ENCODE measurements at regions not wholly inside any gene's neighbourhood (a gene's known extent, or its start where the extent isn't known, plus 50 kb on each side); places are given as distances from the start of the nearest gene placed in this dataset.

DNA sequence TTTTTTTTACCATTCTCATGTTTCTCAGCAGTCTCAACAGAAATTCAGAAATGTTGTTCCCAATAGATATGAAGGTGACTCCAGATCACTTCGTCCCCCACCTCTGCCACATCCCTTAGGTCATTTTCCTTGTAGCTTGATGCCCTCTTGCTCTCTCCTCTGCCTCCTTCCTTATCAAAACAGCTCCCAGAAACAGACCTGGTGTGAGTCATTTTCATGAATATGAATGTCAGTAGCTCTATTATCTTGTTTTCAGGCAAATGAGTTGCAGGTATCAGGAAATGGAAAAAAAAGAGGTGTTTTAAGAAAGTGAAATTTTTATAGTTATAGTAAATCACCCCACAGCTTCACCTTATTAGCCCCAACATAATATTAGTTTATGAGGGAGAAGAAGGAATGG, 539.3 kb downstream of the SUCLA2 start:
- no peak for ATAC-seq (ENCODE audit: low FRiP score)
- WGBS, 2 donors, result 76 to 89% methylated on average over 1 of the region's 1 CpG
- no peak for DNase-seq
- no peaks in the 10 kb centered on the region for H3K36me3 ChIP-seq (ENCODE audit: control insufficient read depth in 1 of 2, insufficient read depth in 2 of 2, low read length in 1 of 2)
- H3K4me3 ChIP-seq (ENCODE audit: low read length in 2 of 2), result no peak overlapping the region
- no peaks in the 10 kb centered on the region for H3K4me1 ChIP-seq (ENCODE audit: control insufficient read depth in 1 of 2, insufficient read depth in 2 of 2, low read length in 2 of 2)
- H3K27me3 ChIP-seq (ENCODE audit: control insufficient read depth in 1 of 2, insufficient read depth in 2 of 2, low read length in 1 of 2), result no peaks in the 10 kb centered on the region
- no peak overlapping the region for H3K27ac ChIP-seq (ENCODE audit: low read depth in 1 of 2, low read length in 2 of 2)
- no peaks in the 10 kb centered on the region for H3K9me3 ChIP-seq (ENCODE audit: control insufficient read depth, low read length)
- intact Hi-C loops (cut with DNase I), result no loop called here

DNA sequence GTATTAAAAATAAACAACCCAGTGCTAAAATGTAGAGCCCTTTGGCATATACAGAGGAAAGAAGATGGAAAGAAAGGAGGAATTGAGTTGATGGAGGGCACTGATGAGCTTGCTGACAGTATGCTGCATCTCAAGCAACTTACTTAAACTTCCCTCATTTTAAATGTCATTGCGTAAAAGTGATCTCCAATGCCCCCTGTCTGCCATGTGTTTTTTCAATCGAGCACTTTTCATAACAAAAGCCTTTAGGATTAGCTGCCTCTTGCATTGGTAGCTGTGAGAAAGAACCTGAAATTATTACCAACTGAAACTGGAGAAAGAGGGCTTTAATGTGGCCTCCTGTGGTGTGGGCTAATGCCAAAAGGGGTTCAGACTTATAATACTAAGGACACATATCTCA, 541.6 kb downstream of the SUCLA2 start:
- Histone ChIP-seq H3K9me3 (ENCODE audit: control insufficient read depth, low read length) (no peaks in the 10 kb centered on the region), H3K27ac (ENCODE audit: low read depth in 1 of 2, low read length in 2 of 2) (no peak overlapping the region), H3K4me3 (ENCODE audit: low read length in 2 of 2) (no peak overlapping the region), H3K27me3 (ENCODE audit: control insufficient read depth in 1 of 2, insufficient read depth in 2 of 2, low read length in 1 of 2) (no peaks in the 10 kb centered on the region), H3K36me3 (ENCODE audit: control insufficient read depth in 1 of 2, insufficient read depth in 2 of 2, low read length in 1 of 2) (no peaks in the 10 kb centered on the region), H3K4me1 (ENCODE audit: control insufficient read depth in 1 of 2, insufficient read depth in 2 of 2, low read length in 2 of 2) (no peaks in the 10 kb centered on the region)
- no peak for ATAC-seq (ENCODE audit: low FRiP score)
- intact Hi-C loops (cut with DNase I), result no loop called here
- no peak for DNase-seq
- 24 to 28% methylated on average over 2 of the region's 2 CpGs for WGBS, 2 donors

DNA sequence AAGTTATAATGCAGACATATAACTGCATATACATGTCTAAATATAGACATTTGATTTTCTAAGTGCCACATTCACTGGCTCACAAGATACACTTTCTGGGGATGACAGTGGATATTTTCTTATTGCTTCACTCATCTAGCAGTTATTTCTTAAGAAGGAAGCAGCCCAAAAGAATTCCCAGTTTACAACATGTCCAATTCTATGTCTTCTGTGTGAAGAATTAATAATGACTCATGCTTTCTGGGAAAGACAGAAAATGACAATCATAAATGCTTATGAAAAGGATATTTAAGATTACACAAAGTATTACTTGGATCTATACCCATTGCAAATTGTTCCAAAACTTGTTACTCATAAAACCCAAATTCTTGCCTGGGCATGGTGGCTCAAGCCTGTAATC, 543.4 kb downstream of the SUCLA2 start:
- Histone ChIP-seq H3K36me3 (ENCODE audit: control insufficient read depth in 1 of 2, insufficient read depth in 2 of 2, low read length in 1 of 2) (no peaks in the 10 kb centered on the region), H3K27me3 (ENCODE audit: control insufficient read depth in 1 of 2, insufficient read depth in 2 of 2, low read length in 1 of 2) (no peaks in the 10 kb centered on the region), H3K4me3 (ENCODE audit: low read length in 2 of 2) (no peak overlapping the region), H3K27ac (ENCODE audit: low read depth in 1 of 2, low read length in 2 of 2) (no peak overlapping the region), H3K9me3 (ENCODE audit: control insufficient read depth, low read length) (no peaks in the 10 kb centered on the region), H3K4me1 (ENCODE audit: control insufficient read depth in 1 of 2, insufficient read depth in 2 of 2, low read length in 2 of 2) (no peaks in the 10 kb centered on the region)
- no peak for DNase-seq
- intact Hi-C loops (cut with DNase I), result no loop called here
- no peak for ATAC-seq (ENCODE audit: low FRiP score)

DNA sequence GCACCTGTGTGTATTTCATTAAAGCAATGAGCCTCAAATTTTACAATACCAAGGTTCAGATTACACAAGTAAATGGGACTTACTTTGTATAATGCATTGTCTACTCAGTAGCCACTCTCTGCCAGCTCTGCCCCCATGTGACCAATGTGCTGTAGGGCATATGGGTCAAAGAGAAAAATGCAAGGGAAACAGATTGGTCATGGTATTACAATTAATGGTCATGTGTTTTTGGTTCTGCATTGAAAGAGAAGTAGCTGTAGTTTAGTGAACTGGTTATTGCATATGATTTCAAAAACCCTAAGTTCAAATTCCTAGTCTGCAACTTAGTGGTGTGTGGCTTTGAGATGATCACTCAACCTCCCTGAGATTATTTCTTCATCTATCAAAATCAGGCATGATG, 545.4 kb downstream of the SUCLA2 start:
- Histone ChIP-seq H3K9me3 (ENCODE audit: control insufficient read depth, low read length) (no peaks in the 10 kb centered on the region), H3K36me3 (ENCODE audit: control insufficient read depth in 1 of 2, insufficient read depth in 2 of 2, low read length in 1 of 2) (no peaks in the 10 kb centered on the region), H3K4me1 (ENCODE audit: control insufficient read depth in 1 of 2, insufficient read depth in 2 of 2, low read length in 2 of 2) (no peaks in the 10 kb centered on the region), H3K27ac (ENCODE audit: low read depth in 1 of 2, low read length in 2 of 2) (no peak overlapping the region), H3K27me3 (ENCODE audit: control insufficient read depth in 1 of 2, insufficient read depth in 2 of 2, low read length in 1 of 2) (no peaks in the 10 kb centered on the region), H3K4me3 (ENCODE audit: low read length in 2 of 2) (no peak overlapping the region)
- no peak for DNase-seq
- intact Hi-C loops (cut with DNase I), result no loop called here
- no peak for ATAC-seq (ENCODE audit: low FRiP score)

- Histone ChIP-seq H3K9me3 (ENCODE audit: control insufficient read depth, low read length) (no peaks in the 10 kb centered on the region), H3K27me3 (ENCODE audit: control insufficient read depth in 1 of 2, insufficient read depth in 2 of 2, low read length in 1 of 2) (no peaks in the 10 kb centered on the region), H3K27ac (ENCODE audit: low read depth in 1 of 2, low read length in 2 of 2) (no peak overlapping the region), H3K4me3 (ENCODE audit: low read length in 2 of 2) (no peak overlapping the region), H3K4me1 (ENCODE audit: control insufficient read depth in 1 of 2, insufficient read depth in 2 of 2, low read length in 2 of 2) (no peaks in the 10 kb centered on the region), H3K36me3 (ENCODE audit: control insufficient read depth in 1 of 2, insufficient read depth in 2 of 2, low read length in 1 of 2) (no peaks in the 10 kb centered on the region)
- no peak for DNase-seq
- intact Hi-C loops (cut with DNase I), result no loop called here
- ATAC-seq (ENCODE audit: low FRiP score), result no peak
- WGBS, 2 donors, result 43 to 49% methylated on average over 3 of the region's 3 CpGs
These were observed 546.1 kb downstream of the SUCLA2 start for GRCh38 chr13:47454986-47455385.

DNA sequence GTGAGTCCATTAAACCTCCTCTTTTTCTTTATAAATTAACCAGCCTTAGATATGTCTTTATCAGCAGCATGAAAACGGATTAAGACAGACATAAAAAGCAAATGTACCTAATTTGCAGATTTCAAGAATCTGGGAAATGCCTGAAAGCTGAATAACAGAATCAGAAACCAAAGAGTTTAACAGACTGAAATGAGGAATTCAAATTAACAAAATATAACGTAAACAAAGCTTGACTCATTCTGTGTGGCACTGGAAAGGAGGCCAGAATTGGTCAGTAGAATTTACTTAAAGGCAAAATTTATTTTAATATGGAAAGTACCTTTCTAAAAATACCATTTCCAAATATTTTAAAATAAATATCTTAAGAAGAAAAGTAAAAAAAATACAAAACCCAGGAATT, 540.6 kb upstream of the HTR2A start:
- no peaks in the 10 kb centered on the region for H3K4me1 ChIP-seq (ENCODE audit: control insufficient read depth in 1 of 2, insufficient read depth in 2 of 2, low read length in 2 of 2)
- DNase-seq, result no peak
- no peak overlapping the region for H3K4me3 ChIP-seq (ENCODE audit: low read length in 2 of 2)
- ATAC-seq (ENCODE audit: low FRiP score), result no peak
- no peak overlapping the region for H3K27ac ChIP-seq (ENCODE audit: low read depth in 1 of 2, low read length in 2 of 2)
- no peaks in the 10 kb centered on the region for H3K36me3 ChIP-seq (ENCODE audit: control insufficient read depth in 1 of 2, insufficient read depth in 2 of 2, low read length in 1 of 2)
- no peaks in the 10 kb centered on the region for H3K9me3 ChIP-seq (ENCODE audit: control insufficient read depth, low read length)
- 39 to 47% methylated on average over 2 of the region's 2 CpGs for WGBS, 2 donors
- H3K27me3 ChIP-seq (ENCODE audit: control insufficient read depth in 1 of 2, insufficient read depth in 2 of 2, low read length in 1 of 2), result no peaks in the 10 kb centered on the region
- intact Hi-C loops (cut with DNase I), result no loop called here

GRCh38 chr13:47433461-47434005, 536.7 kb upstream of the HTR2A start:
- Histone ChIP-seq H3K27me3 (ENCODE audit: control insufficient read depth in 1 of 2, insufficient read depth in 2 of 2, low read length in 1 of 2) (no peaks in the 10 kb centered on the region), H3K4me3 (ENCODE audit: low read length in 2 of 2) (no peak overlapping the region), H3K4me1 (ENCODE audit: control insufficient read depth in 1 of 2, insufficient read depth in 2 of 2, low read length in 2 of 2) (no peaks in the 10 kb centered on the region), H3K27ac (ENCODE audit: low read depth in 1 of 2, low read length in 2 of 2) (no peak overlapping the region), H3K36me3 (ENCODE audit: control insufficient read depth in 1 of 2, insufficient read depth in 2 of 2, low read length in 1 of 2) (no peaks in the 10 kb centered on the region), H3K9me3 (ENCODE audit: control insufficient read depth, low read length) (no peaks in the 10 kb centered on the region)
- DNase-seq (no peak), ATAC-seq (ENCODE audit: low FRiP score) (no peak)
- intact Hi-C loops (cut with DNase I), result no loop called here
- 73 to 84% methylated on average over 2 of the region's 2 CpGs for WGBS, 2 donors

- ATAC-seq (ENCODE audit: low FRiP score), result peak; percentile 76
- 69 to 74% methylated on average over 3 of the region's 3 CpGs for WGBS, 2 donors
- H3K9me3 ChIP-seq (ENCODE audit: control insufficient read depth, low read length), result no peaks in the 10 kb centered on the region
These were observed 529.4 kb upstream of the HTR2A start for GRCh38 chr13:47426126-47426849.

DNA sequence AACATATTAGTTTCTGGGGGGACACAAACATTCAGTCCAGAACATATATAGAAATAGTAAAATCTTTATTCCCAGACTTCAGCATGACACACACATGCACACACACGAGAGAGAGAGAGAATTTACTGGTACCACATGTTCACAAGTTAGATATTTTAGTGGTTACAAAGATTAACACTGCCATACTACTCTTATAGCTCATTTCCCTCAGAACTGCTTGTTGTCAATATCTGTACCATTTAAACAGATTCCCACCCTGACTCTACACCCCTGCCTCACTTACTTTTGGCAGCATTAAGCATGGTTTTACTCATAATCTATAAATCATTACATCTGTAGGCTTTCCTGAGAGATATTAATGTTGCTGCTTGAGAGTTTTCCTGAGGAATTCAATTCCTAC, 524.7 kb upstream of the HTR2A start:
- 50 to 57% methylated on average over 1 of the region's 1 CpG for WGBS, 2 donors
- Histone ChIP-seq H3K4me3 (ENCODE audit: low read length in 2 of 2) (no peak overlapping the region), H3K27ac (ENCODE audit: low read depth in 1 of 2, low read length in 2 of 2) (no peak overlapping the region), H3K36me3 (ENCODE audit: control insufficient read depth in 1 of 2, insufficient read depth in 2 of 2, low read length in 1 of 2) (no peaks in the 10 kb centered on the region), H3K9me3 (ENCODE audit: control insufficient read depth, low read length) (no peaks in the 10 kb centered on the region), H3K4me1 (ENCODE audit: control insufficient read depth in 1 of 2, insufficient read depth in 2 of 2, low read length in 2 of 2) (no peaks in the 10 kb centered on the region), H3K27me3 (ENCODE audit: control insufficient read depth in 1 of 2, insufficient read depth in 2 of 2, low read length in 1 of 2) (no peaks in the 10 kb centered on the region)
- ATAC-seq (ENCODE audit: low FRiP score) (no peak), DNase-seq (no peak)
- intact Hi-C loops (cut with DNase I), result no loop called here

More at GRCh38 chr13:47426126-47426849, 529.4 kb upstream of the HTR2A start:
- intact Hi-C loops (cut with DNase I), result no loop called here
- H3K4me1 ChIP-seq (ENCODE audit: control insufficient read depth in 1 of 2, insufficient read depth in 2 of 2, low read length in 2 of 2), result no peaks in the 10 kb centered on the region
- DNase-seq, result peak in 1 of 2 donors; percentile 53
- H3K27me3 ChIP-seq (ENCODE audit: control insufficient read depth in 1 of 2, insufficient read depth in 2 of 2, low read length in 1 of 2), result no peaks in the 10 kb centered on the region
- H3K4me3 ChIP-seq (ENCODE audit: low read length in 2 of 2), result no peak overlapping the region
- H3K27ac ChIP-seq (ENCODE audit: low read depth in 1 of 2, low read length in 2 of 2), result no peak overlapping the region
- H3K36me3 ChIP-seq (ENCODE audit: control insufficient read depth in 1 of 2, insufficient read depth in 2 of 2, low read length in 1 of 2), result no peaks in the 10 kb centered on the region

All from aorta (tissue), 5 donors.